Activated naive CD4-positive, alpha-beta T cell treated with anti-CD3 and anti-CD28 coated beads for 36 hours (primary cell): ENCODE measurements at regions not wholly inside any gene's neighbourhood (a gene's known extent, or its start where the extent isn't known, plus 50 kb on each side); places are given as distances from the start of the nearest gene placed in this dataset.

Experiments used
- CTCF ChIA-PET: fragments of 350-600 bp; sonication (Branson Sonifier 250); formaldehyde crosslinking; loops from one replicate; lab custom pipeline; 2021; ENCODE audit warnings: antibody characterized with exemption; lab: Charles Lee
- DNase-seq: peaks from one replicate; pipeline ENCODE4 v3.0.0-alpha.2; 2020
- H3K27ac Mint-ChIP-seq: one replicate; pipeline ENCODE4 v1.8.0; 2021; ENCODE audit warnings: mild to moderate bottlenecking, mixed read lengths
- H3K27me3 Mint-ChIP-seq: one replicate; pipeline ENCODE4 v1.8.0; 2021; ENCODE audit warnings: low read depth, mixed read lengths
- H3K36me3 Mint-ChIP-seq: one replicate; pipeline ENCODE4 v1.8.0; 2021; ENCODE audit warnings: low read depth, mixed read lengths
- H3K4me1 Mint-ChIP-seq: one replicate; pipeline ENCODE4 v1.8.0; 2021; ENCODE audit warnings: low read depth, mixed read lengths
- H3K4me3 Mint-ChIP-seq: one replicate; pipeline ENCODE4 v1.8.0; 2021; ENCODE audit warnings: mild to moderate bottlenecking, moderate library complexity, mixed read lengths
- H3K9me3 Mint-ChIP-seq: one replicate; pipeline ENCODE4 v1.8.0; 2021; ENCODE audit warnings: mixed read lengths
- intact Hi-C: fragments of 100-400 bp; cut with micrococcal nuclease; formaldehyde crosslinking; loops from one replicate; pipeline ENCODE4 v1.15.1; 2023

DNA sequence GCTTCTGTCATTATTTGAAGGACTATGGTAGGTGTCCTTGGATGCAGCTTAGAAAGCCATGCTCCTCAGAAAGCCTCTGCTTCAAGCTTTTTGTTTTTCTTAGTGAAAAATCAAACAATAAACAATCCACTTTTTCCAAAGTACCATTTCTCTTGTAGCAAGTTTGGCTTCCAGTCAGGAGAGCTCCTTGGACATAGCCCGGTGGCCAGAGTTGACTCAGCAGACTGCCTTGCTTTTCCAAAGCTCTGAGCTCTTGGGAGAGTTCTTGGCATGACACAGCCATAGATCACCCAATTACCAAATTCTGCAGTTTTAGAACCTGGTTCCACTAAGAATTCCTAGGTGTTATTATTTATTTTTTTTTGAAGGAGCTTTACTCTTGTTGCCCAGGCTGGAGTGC lies 189.4 kb upstream of the MTPN start:
- CTCF ChIA-PET: interaction anchor here (0.6 to 1.5 kb wide), 4 partner anchors 52 to 1069 kb away, joined by 3 read pairs; no protein-coding TSS in a partner anchor
- no peaks in the 10 kb centered on the region for H3K36me3 Mint-ChIP-seq
- no peak overlapping the region for H3K27ac Mint-ChIP-seq
- DNase-seq: no peak
- intact Hi-C loops: no loop called here
- no peaks in the 10 kb centered on the region for H3K9me3 Mint-ChIP-seq
- no peaks in the 10 kb centered on the region for H3K27me3 Mint-ChIP-seq
- H3K4me1 Mint-ChIP-seq: no peaks in the 10 kb centered on the region
- no peak overlapping the region for H3K4me3 Mint-ChIP-seq

DNA sequence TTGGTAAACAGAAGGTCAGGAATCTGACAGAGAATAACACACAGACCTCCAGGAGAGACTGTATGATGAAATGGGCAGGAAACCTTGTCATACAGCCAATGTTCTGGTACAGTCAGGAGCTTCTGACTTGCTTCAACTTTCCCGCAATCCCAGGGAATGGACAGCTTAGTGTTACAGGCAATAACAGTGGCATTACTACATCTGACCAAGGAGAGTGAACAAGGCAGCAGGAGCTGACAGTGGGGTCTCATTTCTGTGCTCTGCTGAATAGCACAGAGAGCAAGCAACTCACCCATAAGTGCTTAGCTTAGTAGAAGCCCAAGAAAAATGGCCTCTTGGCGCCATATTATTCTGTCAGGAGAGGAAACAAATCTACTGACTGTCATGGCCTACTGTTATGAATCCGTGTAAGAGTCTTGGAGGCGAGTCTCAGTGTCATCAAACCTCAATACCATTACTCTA lies 186.2 kb upstream of the MTPN start:
- H3K27me3 Mint-ChIP-seq: no peaks in the 10 kb centered on the region
- intact Hi-C loops: no loop called here
- H3K36me3 Mint-ChIP-seq: no peaks in the 10 kb centered on the region
- no peaks in the 10 kb centered on the region for H3K4me1 Mint-ChIP-seq
- no peak for DNase-seq
- H3K27ac Mint-ChIP-seq: no peak overlapping the region
- H3K9me3 Mint-ChIP-seq: no peaks in the 10 kb centered on the region
- CTCF ChIA-PET: no interaction called here
- no peak overlapping the region for H3K4me3 Mint-ChIP-seq

DNA sequence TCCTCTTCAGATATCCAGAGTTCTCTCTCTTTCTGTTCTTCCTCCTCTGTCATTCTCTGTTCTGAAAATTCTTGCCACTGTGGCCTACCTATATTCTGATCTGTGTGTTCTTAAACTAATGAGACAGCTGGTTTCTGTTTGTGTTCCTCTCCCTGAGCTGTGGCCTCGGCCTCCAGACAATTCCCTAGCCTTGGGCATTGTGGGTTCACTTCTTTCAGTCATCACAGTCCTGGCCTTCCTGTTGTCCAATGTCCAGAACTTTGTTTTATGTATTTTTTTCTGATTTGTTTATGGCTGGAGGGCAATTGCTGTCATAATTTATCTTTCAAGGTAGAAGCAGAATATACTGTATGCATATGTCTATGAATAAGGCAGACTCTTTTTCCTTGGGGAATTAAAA lies 173.2 kb upstream of the MTPN start:
- no peak overlapping the region for H3K4me3 Mint-ChIP-seq
- no peak for DNase-seq
- intact Hi-C loops: no loop called here
- no peaks in the 10 kb centered on the region for H3K4me1 Mint-ChIP-seq
- H3K9me3 Mint-ChIP-seq: peaks cover 1% of the 10 kb centered on the region
- H3K27ac Mint-ChIP-seq: no peak overlapping the region
- H3K27me3 Mint-ChIP-seq: no peaks in the 10 kb centered on the region
- CTCF ChIA-PET: no interaction called here
- no peaks in the 10 kb centered on the region for H3K36me3 Mint-ChIP-seq

DNA sequence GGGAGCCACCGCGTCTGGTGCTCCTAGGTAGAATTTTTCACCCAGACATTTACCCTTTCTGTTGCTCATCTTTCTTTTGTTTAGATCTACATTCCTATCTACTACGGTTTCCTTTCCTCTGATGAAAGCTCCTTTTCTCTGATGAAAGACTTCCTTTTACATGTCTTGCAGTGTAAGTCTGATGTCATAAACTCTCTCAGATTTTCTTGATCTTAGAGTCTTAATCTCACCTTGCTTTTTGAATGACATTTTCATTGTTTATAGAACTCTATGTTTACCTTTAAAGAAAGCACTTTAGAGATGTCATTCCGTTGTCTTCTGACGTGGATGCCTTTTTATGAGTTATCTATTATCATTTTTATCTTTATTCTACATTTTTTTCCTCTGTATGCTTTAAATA lies 171.8 kb upstream of the MTPN start:
- intact Hi-C loops: no loop called here
- CTCF ChIA-PET: no interaction called here
- H3K27me3 Mint-ChIP-seq: no peaks in the 10 kb centered on the region
- no peak overlapping the region for H3K4me3 Mint-ChIP-seq
- no peaks in the 10 kb centered on the region for H3K36me3 Mint-ChIP-seq
- no peaks in the 10 kb centered on the region for H3K4me1 Mint-ChIP-seq
- DNase-seq: no peak
- H3K9me3 Mint-ChIP-seq: peaks cover 1% of the 10 kb centered on the region
- H3K27ac Mint-ChIP-seq: no peak overlapping the region

DNA sequence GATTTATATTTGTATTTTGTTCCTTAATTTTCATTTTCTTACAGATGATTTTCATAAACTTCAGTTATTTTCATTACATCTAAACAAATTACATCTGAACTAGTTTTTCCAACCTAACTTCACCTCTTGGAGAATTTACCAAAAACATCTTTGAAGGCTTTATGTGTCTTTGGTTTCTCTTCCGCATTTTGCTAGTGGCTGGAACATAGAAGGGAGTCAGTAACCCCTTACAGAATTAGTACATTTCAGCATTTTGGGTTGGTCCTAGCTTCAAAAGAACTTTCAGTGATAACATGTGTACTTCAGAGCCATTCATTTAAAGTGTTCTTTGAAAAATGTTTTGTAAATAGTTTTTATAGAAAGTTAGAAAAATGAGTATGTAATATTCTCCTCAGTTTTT lies 169.8 kb upstream of the MTPN start:
- Mint-ChIP-seq H3K27ac (no peak overlapping the region), H3K36me3 (no peaks in the 10 kb centered on the region), H3K27me3 (no peaks in the 10 kb centered on the region), H3K4me3 (no peak overlapping the region), H3K4me1 (no peaks in the 10 kb centered on the region), H3K9me3 (peaks cover 1% of the 10 kb centered on the region)
- intact Hi-C loops: no loop called here
- DNase-seq: no peak
- CTCF ChIA-PET: no interaction called here

DNA sequence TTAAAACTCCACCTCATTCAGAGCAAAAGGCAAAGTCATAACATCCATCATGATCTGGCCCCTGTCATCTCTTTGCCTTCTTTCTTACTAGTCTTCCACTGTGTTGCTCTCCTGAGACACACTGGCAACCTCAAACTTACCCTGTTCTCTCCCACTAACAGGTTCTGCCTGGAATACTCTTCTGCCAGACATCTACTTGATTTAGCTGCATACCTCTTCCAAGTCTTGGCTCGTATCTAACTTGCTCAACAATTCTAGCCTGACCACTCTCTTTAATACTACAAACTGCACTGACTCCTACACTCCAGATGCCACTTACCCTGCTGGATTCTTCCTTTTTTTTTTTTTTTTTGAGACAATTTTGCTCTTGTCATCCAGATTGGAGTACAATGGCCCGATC lies 167.0 kb upstream of the MTPN start:
- no peak overlapping the region for H3K4me3 Mint-ChIP-seq
- H3K9me3 Mint-ChIP-seq: peaks cover 1% of the 10 kb centered on the region
- no peak for DNase-seq
- no peaks in the 10 kb centered on the region for H3K36me3 Mint-ChIP-seq
- H3K27ac Mint-ChIP-seq: no peak overlapping the region
- CTCF ChIA-PET: no interaction called here
- H3K27me3 Mint-ChIP-seq: no peaks in the 10 kb centered on the region
- no peaks in the 10 kb centered on the region for H3K4me1 Mint-ChIP-seq
- intact Hi-C loops: no loop called here

DNA sequence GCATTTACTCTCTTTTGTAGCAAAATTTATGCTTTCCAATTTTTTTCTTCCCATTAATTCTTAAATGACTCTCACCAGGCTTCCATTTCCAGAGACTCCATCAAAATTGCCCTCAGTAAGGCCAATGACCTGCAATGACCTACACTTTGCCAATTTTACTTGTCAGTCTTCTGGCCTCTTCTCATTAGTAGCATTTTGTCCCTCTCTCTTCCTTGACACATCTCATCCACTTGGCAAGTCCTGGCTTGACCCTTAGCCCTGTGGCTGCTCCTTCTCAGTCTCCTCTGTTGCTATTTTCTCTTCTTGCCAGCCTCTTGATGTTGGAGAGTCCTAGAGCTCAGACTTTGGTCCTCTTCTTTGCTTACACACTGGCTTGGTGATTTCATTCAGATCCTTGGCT lies 166.1 kb upstream of the MTPN start:
- Mint-ChIP-seq H3K4me3 (no peak overlapping the region), H3K36me3 (no peaks in the 10 kb centered on the region), H3K9me3 (no peaks in the 10 kb centered on the region), H3K27me3 (no peaks in the 10 kb centered on the region), H3K4me1 (no peaks in the 10 kb centered on the region), H3K27ac (no peak overlapping the region)
- CTCF ChIA-PET: interaction anchor here (0.6 kb wide), 1 partner anchor 340 kb away, joined by 5 read pairs; no protein-coding TSS in a partner anchor
- intact Hi-C loops: no loop called here
- DNase-seq: no peak

DNA sequence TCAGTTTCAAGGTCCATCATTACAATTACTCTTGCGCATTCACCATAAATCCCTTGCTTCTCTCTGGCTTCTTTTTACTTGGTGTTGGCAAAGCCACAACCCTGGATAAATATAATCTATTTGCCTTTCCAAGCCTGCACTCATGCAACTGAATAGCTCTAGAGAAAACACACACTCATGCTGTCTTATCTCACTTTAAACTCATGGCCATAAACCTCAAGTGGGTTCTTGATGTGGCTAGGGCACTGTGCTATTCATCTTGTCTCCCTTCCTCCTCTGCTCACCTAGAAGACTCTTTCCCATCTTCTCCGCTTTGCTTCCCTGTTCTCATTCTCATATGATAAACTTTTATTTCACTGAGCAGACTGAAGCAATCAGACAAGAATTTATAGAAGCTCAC lies 165.4 kb upstream of the MTPN start:
- Mint-ChIP-seq H3K4me3 (no peak overlapping the region), H3K27me3 (no peaks in the 10 kb centered on the region), H3K27ac (no peak overlapping the region), H3K9me3 (no peaks in the 10 kb centered on the region), H3K4me1 (no peaks in the 10 kb centered on the region), H3K36me3 (no peaks in the 10 kb centered on the region)
- no peak for DNase-seq
- CTCF ChIA-PET: no interaction called here
- intact Hi-C loops: no loop called here

DNA sequence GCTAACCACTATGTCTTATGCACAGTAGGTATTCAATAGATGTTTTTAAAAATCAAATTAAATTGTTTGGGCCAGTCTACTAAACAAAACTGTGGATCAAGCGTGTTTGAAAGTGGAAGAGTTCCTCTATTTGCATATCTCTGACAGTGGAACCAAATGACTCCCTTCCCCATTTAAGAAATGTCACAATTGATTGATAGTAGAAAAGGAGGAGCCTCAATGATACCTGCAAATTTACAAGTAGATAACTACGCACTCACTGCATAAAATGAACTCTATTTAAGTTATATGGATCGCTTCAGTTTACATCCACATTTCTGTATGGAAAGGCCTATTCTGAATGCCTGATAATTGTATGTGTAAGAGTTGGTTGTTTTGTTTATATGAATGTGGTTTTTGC lies 163.3 kb upstream of the MTPN start:
- DNase-seq: no peak
- H3K9me3 Mint-ChIP-seq: no peaks in the 10 kb centered on the region
- intact Hi-C loops: no loop called here
- H3K27ac Mint-ChIP-seq: no peak overlapping the region
- H3K4me1 Mint-ChIP-seq: no peaks in the 10 kb centered on the region
- CTCF ChIA-PET: no interaction called here
- H3K27me3 Mint-ChIP-seq: no peaks in the 10 kb centered on the region
- H3K36me3 Mint-ChIP-seq: no peaks in the 10 kb centered on the region
- no peak overlapping the region for H3K4me3 Mint-ChIP-seq

DNA sequence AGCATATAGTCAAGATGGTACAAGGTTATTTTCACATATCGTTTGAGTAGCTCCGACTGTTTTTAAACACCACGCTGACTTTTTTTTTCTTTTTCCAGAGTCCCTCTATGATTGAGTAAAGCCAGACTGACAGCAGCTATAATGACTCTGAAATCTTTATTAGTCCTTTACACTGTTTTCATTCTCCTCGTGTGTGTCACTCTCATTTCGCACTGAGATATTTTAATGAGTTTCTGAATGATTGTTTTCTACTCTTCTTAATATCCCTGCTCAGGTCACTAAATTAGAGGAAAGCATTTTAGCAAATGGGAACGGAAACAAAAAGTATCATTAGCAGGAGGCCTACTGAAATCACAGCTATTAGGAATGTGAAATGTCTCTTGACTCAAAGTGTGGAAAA lies 162.3 kb upstream of the MTPN start:
- intact Hi-C loops: no loop called here
- CTCF ChIA-PET: no interaction called here

DNA sequence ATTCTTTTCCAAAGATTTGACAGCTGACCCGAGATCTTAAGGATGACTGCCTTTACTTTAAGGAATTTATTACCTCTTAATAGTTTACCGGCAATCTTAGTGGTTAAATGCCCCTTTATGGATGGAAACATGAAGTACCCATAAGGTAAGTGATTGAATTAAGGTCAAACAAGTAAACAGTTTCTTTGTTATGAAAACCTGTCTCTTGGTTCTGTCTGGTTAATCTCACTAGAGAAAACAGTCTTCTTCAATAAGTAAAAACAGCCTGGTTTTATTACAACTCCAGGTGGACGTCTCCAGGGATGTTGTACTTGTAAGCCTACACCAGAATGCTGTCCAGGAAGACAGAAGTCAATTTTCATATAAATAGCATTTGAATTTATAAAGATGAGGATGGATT lies 161.8 kb upstream of the MTPN start:
- Mint-ChIP-seq H3K4me1 (no peaks in the 10 kb centered on the region), H3K4me3 (no peak overlapping the region), H3K27me3 (peaks cover 2% of the 10 kb centered on the region), H3K9me3 (no peaks in the 10 kb centered on the region), H3K27ac (no peak overlapping the region), H3K36me3 (no peaks in the 10 kb centered on the region)
- CTCF ChIA-PET: no interaction called here
- intact Hi-C loops: no loop called here
- DNase-seq: no peak

More for the DNA sequence above, 162.3 kb upstream of the MTPN start:
- no peaks in the 10 kb centered on the region for H3K9me3 Mint-ChIP-seq
- no peaks in the 10 kb centered on the region for H3K27me3 Mint-ChIP-seq
- H3K4me3 Mint-ChIP-seq: no peak overlapping the region
- H3K4me1 Mint-ChIP-seq: no peaks in the 10 kb centered on the region
- DNase-seq: no peak
- H3K36me3 Mint-ChIP-seq: no peaks in the 10 kb centered on the region
- no peak overlapping the region for H3K27ac Mint-ChIP-seq

DNA sequence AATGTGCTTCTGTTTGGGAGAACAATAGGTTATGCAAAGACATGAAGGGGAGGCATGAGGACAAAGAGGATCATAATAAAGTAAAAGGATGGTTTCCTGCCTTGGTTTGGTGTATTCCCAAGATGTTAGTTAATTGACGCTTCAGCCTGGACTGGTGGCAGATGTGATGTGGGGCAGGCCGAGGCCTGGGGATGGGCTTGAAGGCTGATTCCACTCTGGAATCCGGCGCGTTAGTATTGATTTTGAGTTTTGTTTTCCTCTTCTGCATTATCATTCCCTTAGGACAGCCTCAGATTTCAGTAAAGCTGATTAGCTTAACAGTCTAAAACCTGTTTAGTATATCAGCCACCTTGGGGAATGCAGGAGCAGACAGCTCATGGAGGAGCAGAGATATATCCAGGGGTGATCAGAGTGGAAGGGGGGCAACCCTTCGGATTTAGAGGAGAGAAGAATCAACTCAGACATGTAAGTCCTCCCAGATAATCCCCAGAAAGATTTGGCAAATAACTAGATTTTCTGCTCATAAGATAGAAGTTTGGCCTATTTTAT lies 159.8 kb upstream of the MTPN start:
- H3K4me3 Mint-ChIP-seq: no peak overlapping the region
- no peak for DNase-seq
- H3K9me3 Mint-ChIP-seq: no peaks in the 10 kb centered on the region
- CTCF ChIA-PET: interaction anchor here (0.8 kb wide), 1 partner anchor 14 kb away, joined by 3 read pairs; no protein-coding TSS in a partner anchor
- no peaks in the 10 kb centered on the region for H3K4me1 Mint-ChIP-seq
- intact Hi-C loops: no loop called here
- peaks cover 3% of the 10 kb centered on the region for H3K27me3 Mint-ChIP-seq
- no peaks in the 10 kb centered on the region for H3K36me3 Mint-ChIP-seq
- H3K27ac Mint-ChIP-seq: no peak overlapping the region

DNA sequence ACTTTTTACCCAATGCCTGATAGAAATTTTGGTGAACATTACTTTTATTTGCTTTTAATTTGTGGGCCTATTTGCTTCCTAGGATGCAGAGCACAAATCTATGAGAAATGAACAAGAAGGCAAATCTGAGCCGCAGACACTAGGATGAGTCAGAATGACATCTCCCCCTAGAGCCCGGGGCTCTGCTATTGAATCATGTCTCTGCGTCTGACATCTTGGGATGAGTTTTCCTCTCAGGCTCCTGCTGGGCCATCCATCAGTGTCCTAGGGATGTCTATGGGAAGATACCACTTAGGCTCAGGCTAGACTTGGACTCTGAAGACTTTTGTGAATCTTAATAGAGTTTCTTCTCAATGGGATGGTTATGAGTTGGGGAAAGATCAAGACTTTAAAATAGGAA lies 157.3 kb upstream of the MTPN start:
- intact Hi-C loops: no loop called here
- no peaks in the 10 kb centered on the region for H3K4me1 Mint-ChIP-seq
- CTCF ChIA-PET: interaction anchor here (1.0 to 1.6 kb wide), 2 partner anchors 10 to 20 kb away, joined by 3 to 6 read pairs; no protein-coding TSS in a partner anchor
- H3K9me3 Mint-ChIP-seq: no peaks in the 10 kb centered on the region
- no peak overlapping the region for H3K4me3 Mint-ChIP-seq
- DNase-seq: no peak
- H3K27ac Mint-ChIP-seq: no peak overlapping the region
- peaks cover 3% of the 10 kb centered on the region for H3K27me3 Mint-ChIP-seq
- no peaks in the 10 kb centered on the region for H3K36me3 Mint-ChIP-seq
